Fibroblast of mammary gland (primary cell): ENCODE measurements at regions not wholly inside any gene's neighbourhood (a gene's known extent, or its start where the extent isn't known, plus 50 kb on each side); places are given as distances from the start of the nearest gene placed in this dataset.
"Not testable (repeated sequence)": the region's sequence is repeated elsewhere in the genome, so short reads cannot be mapped to it uniquely, and the experiment has no call there.

ENCODE experiments used
- DNase-seq: peaks from one replicate; pipeline ENCODE4 v3.0.0-alpha.2; 2010; ENCODE audit warnings: low read depth
- H3K4me3 ChIP-seq: 2 replicates; pipeline ENCODE4 v1.5.1; 2011; ENCODE audit warnings: low read depth, mild to moderate bottlenecking, low read length, moderate library complexity; ENCODE audit not compliant: control insufficient read depth
- TF ChIP-seq, protein P1 (sequence below): conservative IDR thresholded peaks from 2 replicates; pipeline ENCODE4 v1.5.1; 2011; ENCODE audit warnings: low read depth, low read length, inconsistent platforms; ENCODE audit not compliant: control insufficient read depth, insufficient read depth

DNA sequence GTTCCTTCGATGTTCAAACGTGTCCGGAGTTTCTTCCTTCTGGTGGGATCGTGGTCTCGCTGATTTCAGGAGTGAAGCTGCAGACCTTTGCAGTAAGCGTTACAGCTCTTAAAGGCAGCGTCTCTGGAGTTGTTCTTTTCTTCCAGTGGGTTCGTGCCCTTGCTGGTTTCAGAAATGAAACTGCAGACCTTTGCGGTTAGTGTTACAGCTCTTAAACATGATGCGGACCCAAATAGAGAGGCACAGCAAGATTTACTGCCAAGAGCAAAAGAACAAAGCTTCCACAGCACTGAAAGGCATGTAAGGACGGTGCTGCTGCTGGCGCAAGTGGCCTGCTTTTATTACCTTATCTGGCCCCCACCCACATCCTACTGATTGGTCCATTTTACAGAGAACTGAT, 931.4 kb downstream of the IPMK start:
- no peak overlapping the region for H3K4me3 ChIP-seq
- TF ChIP-seq, protein P1, sequence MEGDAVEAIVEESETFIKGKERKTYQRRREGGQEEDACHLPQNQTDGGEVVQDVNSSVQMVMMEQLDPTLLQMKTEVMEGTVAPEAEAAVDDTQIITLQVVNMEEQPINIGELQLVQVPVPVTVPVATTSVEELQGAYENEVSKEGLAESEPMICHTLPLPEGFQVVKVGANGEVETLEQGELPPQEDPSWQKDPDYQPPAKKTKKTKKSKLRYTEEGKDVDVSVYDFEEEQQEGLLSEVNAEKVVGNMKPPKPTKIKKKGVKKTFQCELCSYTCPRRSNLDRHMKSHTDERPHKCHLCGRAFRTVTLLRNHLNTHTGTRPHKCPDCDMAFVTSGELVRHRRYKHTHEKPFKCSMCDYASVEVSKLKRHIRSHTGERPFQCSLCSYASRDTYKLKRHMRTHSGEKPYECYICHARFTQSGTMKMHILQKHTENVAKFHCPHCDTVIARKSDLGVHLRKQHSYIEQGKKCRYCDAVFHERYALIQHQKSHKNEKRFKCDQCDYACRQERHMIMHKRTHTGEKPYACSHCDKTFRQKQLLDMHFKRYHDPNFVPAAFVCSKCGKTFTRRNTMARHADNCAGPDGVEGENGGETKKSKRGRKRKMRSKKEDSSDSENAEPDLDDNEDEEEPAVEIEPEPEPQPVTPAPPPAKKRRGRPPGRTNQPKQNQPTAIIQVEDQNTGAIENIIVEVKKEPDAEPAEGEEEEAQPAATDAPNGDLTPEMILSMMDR: no peak
- DNase-seq: no peak

DNA sequence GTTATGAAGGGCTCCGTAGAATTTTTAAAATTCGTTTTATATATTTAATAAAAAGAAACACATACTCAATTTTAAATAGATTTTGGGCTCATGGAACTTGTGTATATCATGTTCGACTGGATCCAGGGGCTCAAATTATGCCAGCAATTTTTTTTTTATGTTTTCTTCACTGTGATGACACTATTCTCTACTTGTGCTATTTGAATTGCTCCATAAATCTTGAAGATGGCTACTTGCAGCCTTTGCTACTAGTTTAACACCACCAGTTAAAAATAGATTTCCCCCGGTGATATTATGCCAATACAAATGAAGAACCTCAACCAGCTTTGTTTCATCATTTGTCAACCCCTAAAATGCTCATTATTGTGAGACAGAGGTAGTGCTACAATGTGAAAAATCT, 933.2 kb downstream of the IPMK start:
- TF ChIP-seq, protein P1: no peak
- no peak overlapping the region for H3K4me3 ChIP-seq
- DNase-seq: no peak

GRCh38 chr10:57333880-57334279, 933.8 kb downstream of the IPMK start:
- no peak for DNase-seq
- TF ChIP-seq, protein P1: no peak
- no peak overlapping the region for H3K4me3 ChIP-seq

GRCh38 chr10:57321400-57321854, 946.3 kb downstream of the IPMK start:
- DNase-seq, H3K4me3 ChIP-seq: not testable (repeated sequence)

- no peak overlapping the region for H3K4me3 ChIP-seq
- TF ChIP-seq, protein P1: no peak
- no peak for DNase-seq
Observed at GRCh38 chr10:57320416-57320815, 947.3 kb downstream of the IPMK start.

DNA sequence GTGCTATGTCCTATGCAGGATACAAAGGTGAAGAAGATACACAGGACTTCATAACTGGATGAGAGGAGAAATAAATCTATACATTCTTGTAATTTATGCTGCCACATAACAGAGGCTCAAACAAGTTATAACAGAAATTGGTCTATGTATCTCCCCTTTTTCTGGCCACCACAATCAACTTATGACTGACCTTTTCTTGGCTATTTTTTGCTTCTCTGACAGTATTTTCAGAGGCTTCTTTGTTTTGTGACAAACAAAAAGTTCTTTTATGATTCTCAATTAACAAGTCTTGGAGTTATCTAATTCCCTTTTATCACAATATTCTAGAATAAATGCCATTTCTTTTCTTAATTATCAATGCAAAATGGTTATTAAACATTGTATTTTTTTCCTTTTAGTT, 953.0 kb upstream of the ZWINT start:
- no peak for DNase-seq
- TF ChIP-seq, protein P1: no peak

GRCh38 chr10:57303566-57303965, 942.5 kb upstream of the ZWINT start:
- TF ChIP-seq, protein P1: no peak
- no peak for DNase-seq
- no peak overlapping the region for H3K4me3 ChIP-seq

More for the DNA sequence above, 953.0 kb upstream of the ZWINT start:
- H3K4me3 ChIP-seq: no peak overlapping the region
